Epithelial cell of proximal tubule (primary cell): ENCODE measurements at regions not wholly inside any gene's neighbourhood (a gene's known extent, or its start where the extent isn't known, plus 50 kb on each side); places are given as distances from the start of the nearest gene placed in this dataset.

Source experiments
- DNase-seq: peaks from one replicate; pipeline ENCODE4 v3.0.0-alpha.2; 2011; ENCODE audit warnings: low read depth
- H3K4me3 ChIP-seq: 2 replicates; pipeline ENCODE4 v1.5.1; 2011; ENCODE audit warnings: low read depth, mild to moderate bottlenecking, low read length
- CTCF ChIP-seq: conservative IDR thresholded peaks from 2 replicates; pipeline ENCODE4 v1.5.1; 2012; ENCODE audit warnings: low read depth, mild to moderate bottlenecking, low read length

- H3K4me3 ChIP-seq, result no peak overlapping the region
- no peak for TF ChIP-seq CTCF
- DNase-seq, result no peak
Observed at GRCh38 chr13:111994578-111994977, 72.4 kb upstream of the SOX1 start.

GRCh38 chr13:111999352-111999751 lies 67.6 kb upstream of the SOX1 start:
- no peak for TF ChIP-seq CTCF
- no peak for DNase-seq
- no peak overlapping the region for H3K4me3 ChIP-seq

- DNase-seq, result no peak
- TF ChIP-seq CTCF, result no peak
- no peak overlapping the region for H3K4me3 ChIP-seq
Observed at GRCh38 chr13:112000888-112001287, 66.1 kb upstream of the SOX1 start.

GRCh38 chr13:112001571-112001970 lies 65.4 kb upstream of the SOX1 start:
- no peak for TF ChIP-seq CTCF
- DNase-seq, result no peak
- no peak overlapping the region for H3K4me3 ChIP-seq

- TF ChIP-seq CTCF, result no peak
- no peak overlapping the region for H3K4me3 ChIP-seq
- DNase-seq, result no peak
Observed at GRCh38 chr13:112003396-112003795, 63.6 kb upstream of the SOX1 start.

- no peak for DNase-seq
- H3K4me3 ChIP-seq, result no peak overlapping the region
- TF ChIP-seq CTCF, result no peak
Observed at GRCh38 chr13:112003941-112004340, 63.0 kb upstream of the SOX1 start.

- no peak for TF ChIP-seq CTCF
- no peak for DNase-seq
Observed at GRCh38 chr13:112005925-112006324, 61.0 kb upstream of the SOX1 start.

More at GRCh38 chr13:112005925-112006324, 61.0 kb upstream of the SOX1 start:
- H3K4me3 ChIP-seq, result no peak overlapping the region
